ENCODE measurements at regions not wholly inside any gene's neighbourhood (a gene's known extent, or its start where the extent isn't known, plus 50 kb on each side); places are given as distances from the start of the nearest gene placed in this dataset.
"Not testable (repeated sequence)": the region's sequence is repeated elsewhere in the genome, so short reads cannot be mapped to it uniquely, and the experiment has no call there.

DNA sequence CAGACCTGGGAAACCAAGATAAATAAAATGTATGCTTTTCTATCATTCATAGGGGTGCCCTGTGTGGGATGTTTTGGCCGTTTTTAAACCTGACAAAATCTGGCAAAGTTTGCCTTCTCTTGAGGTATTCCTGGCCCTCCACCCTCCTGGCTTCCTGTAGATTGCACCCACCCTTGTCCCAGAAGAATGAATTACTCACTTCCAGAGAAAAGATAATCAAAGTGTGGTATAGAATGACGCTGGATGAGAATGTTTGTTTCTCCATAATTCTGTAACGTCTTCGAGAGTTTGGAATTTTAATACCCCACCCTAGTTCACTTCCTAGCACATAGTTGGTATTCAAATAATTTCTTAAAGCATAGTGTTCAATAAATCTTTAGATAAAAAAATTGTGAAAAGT, 519.7 kb upstream of the PFKP start:
- no TSS peak for BruUV-seq (replicated peaks)
- ChIA-PET POLR2A (no interaction called here), CTCF (ENCODE audit: unreplicated experiment) (no interaction called here)
- no peaks in the 10 kb centered on the region for H3K36me3 ChIP-seq (ENCODE audit: insufficient read depth, low read length)
- no peaks in the 10 kb centered on the region for H3K9me2 ChIP-seq (ENCODE audit: insufficient read depth, low read length)
- H3K27ac ChIP-seq (ENCODE audit: low read depth, low read length, poor library complexity, severe bottlenecking): no peak overlapping the region
- no peaks in the 10 kb centered on the region for H3K4me1 ChIP-seq (ENCODE audit: insufficient read depth, low read length, poor library complexity, severe bottlenecking)
- no peaks in the 10 kb centered on the region for H4K20me1 ChIP-seq (ENCODE audit: insufficient read depth, low read length)
- TF ChIP-seq EZH2phosphoT487 (IDR thresholded peaks at IDR 0.05; ENCODE audit: borderline replicate concordance, low read depth, low read length): no peak
- TF ChIP-seq, protein P1, sequence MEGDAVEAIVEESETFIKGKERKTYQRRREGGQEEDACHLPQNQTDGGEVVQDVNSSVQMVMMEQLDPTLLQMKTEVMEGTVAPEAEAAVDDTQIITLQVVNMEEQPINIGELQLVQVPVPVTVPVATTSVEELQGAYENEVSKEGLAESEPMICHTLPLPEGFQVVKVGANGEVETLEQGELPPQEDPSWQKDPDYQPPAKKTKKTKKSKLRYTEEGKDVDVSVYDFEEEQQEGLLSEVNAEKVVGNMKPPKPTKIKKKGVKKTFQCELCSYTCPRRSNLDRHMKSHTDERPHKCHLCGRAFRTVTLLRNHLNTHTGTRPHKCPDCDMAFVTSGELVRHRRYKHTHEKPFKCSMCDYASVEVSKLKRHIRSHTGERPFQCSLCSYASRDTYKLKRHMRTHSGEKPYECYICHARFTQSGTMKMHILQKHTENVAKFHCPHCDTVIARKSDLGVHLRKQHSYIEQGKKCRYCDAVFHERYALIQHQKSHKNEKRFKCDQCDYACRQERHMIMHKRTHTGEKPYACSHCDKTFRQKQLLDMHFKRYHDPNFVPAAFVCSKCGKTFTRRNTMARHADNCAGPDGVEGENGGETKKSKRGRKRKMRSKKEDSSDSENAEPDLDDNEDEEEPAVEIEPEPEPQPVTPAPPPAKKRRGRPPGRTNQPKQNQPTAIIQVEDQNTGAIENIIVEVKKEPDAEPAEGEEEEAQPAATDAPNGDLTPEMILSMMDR (conservative IDR thresholded peaks at IDR 0.05; ENCODE audit: low read length): no peak
- DNase-seq (ENCODE audit: low spot score): no peak
- intact Hi-C loops (cut with micrococcal nuclease; ENCODE audit: unreplicated experiment): no loop called here
- H3K4me3 ChIP-seq (ENCODE audit: low read depth, low read length, poor library complexity, severe bottlenecking): no peak overlapping the region
- H3K9me3 ChIP-seq (ENCODE audit: low read length): no peaks in the 10 kb centered on the region
- no peak overlapping the region for H2AFZ ChIP-seq (ENCODE audit: low read length)
- no peak overlapping the region for H3K4me2 ChIP-seq (ENCODE audit: low read length)
- H3K79me2 ChIP-seq (ENCODE audit: insufficient read depth, low read depth, low read length): no peaks in the 10 kb centered on the region

DNA sequence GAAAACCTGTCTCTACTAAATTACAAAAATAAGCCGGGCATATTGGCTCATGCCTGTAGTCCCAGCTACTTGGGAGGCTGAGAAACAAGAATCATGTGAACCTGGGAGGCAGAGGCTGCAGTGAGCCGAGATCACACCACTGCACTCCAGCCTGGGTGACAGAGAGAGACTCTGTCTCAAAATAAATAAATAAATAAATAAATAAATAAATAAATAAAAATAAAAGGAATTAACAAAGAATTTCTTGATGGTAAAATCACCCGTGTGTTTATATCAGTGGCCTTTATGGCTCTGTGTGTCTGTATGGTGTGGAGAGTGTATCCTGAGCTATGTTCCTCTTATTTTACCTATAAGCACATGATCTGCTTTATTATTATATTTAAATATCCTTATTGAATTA, 520.5 kb upstream of the PFKP start:
- H3K4me3 ChIP-seq (ENCODE audit: low read depth, low read length, poor library complexity, severe bottlenecking); intact Hi-C loops (cut with micrococcal nuclease; ENCODE audit: unreplicated experiment); H3K4me2 ChIP-seq (ENCODE audit: low read length); BruUV-seq (replicated peaks); H3K79me2 ChIP-seq (ENCODE audit: insufficient read depth, low read depth, low read length); POLR2A ChIA-PET; H3K27ac ChIP-seq (ENCODE audit: low read depth, low read length, poor library complexity, severe bottlenecking); H2AFZ ChIP-seq (ENCODE audit: low read length); CTCF ChIA-PET (ENCODE audit: unreplicated experiment); H3K9me2 ChIP-seq (ENCODE audit: insufficient read depth, low read length); H3K36me3 ChIP-seq (ENCODE audit: insufficient read depth, low read length); H4K20me1 ChIP-seq (ENCODE audit: insufficient read depth, low read length); H3K9me3 ChIP-seq (ENCODE audit: low read length); H3K4me1 ChIP-seq (ENCODE audit: insufficient read depth, low read length, poor library complexity, severe bottlenecking); DNase-seq (ENCODE audit: low spot score): not testable (repeated sequence)

DNA sequence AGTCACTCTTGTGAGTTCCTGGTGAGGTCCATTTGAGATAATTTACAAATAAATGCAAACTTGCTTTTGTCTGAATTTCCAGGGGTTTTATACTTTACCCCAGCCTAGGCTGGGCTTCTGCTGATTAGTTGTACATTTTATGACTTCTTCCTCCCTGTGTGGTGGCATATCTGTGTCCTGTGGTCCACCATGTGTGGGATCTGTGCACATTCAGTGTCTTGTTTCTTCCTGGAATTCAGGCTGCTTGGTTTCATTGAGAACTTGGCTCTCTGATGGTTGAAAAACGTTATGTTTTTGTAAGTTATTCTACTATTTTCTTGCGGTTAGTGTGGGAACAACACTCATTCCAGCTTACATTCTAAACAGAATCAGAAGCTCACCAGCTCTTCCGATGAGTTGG, 523.4 kb upstream of the PFKP start:
- POLR2A ChIA-PET: no interaction called here
- Histone ChIP-seq H2AFZ (ENCODE audit: low read length) (no peak overlapping the region), H3K9me3 (ENCODE audit: low read length) (no peaks in the 10 kb centered on the region), H3K27ac (ENCODE audit: low read depth, low read length, poor library complexity, severe bottlenecking) (no peak overlapping the region), H3K4me1 (ENCODE audit: insufficient read depth, low read length, poor library complexity, severe bottlenecking) (no peaks in the 10 kb centered on the region), H3K4me2 (ENCODE audit: low read length) (no peak overlapping the region), H3K36me3 (ENCODE audit: insufficient read depth, low read length) (no peaks in the 10 kb centered on the region), H3K79me2 (ENCODE audit: insufficient read depth, low read depth, low read length) (no peaks in the 10 kb centered on the region), H3K9me2 (ENCODE audit: insufficient read depth, low read length) (no peaks in the 10 kb centered on the region), H4K20me1 (ENCODE audit: insufficient read depth, low read length) (no peaks in the 10 kb centered on the region), H3K4me3 (ENCODE audit: low read depth, low read length, poor library complexity, severe bottlenecking) (no peak overlapping the region)
- TF ChIP-seq, protein P1 (conservative IDR thresholded peaks at IDR 0.05; ENCODE audit: low read length): no peak
- no peak for TF ChIP-seq EZH2phosphoT487 (IDR thresholded peaks at IDR 0.05; ENCODE audit: borderline replicate concordance, low read depth, low read length)
- intact Hi-C loops (cut with micrococcal nuclease; ENCODE audit: unreplicated experiment): no loop called here
- CTCF ChIA-PET (ENCODE audit: unreplicated experiment): no interaction called here
- no peak for DNase-seq (ENCODE audit: low spot score)
- BruUV-seq (replicated peaks): no TSS peak
